ENCODE measurements at regions not wholly inside any gene's neighbourhood (a gene's known extent, or its start where the extent isn't known, plus 50 kb on each side); places are given as distances from the start of the nearest gene placed in this dataset.
A peak's percentile ranks its signal among the peaks of the same experiment; 100 is the strongest.

DNA sequence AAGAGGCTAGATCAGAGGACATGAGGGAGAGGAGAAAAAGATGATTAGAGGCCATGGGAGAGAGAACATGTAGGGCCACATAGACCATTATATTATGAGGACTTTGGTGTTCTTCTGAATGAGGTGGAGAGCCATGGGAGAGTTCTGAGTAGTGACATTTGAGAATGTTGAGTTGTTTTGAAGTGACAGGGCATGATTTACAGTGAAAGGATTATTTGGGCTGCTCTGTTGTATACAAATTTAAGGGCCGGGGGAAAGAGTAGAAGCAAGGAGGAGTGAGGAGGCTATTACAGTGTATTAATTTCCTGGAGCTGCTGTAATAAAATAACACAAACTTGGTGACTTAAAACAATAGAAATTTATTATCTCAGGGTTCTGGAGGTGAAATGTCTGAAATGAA is 102.5 kb upstream of the RGS4 start:
- no peak for DNase-seq (ENCODE audit: low spot score)

DNA sequence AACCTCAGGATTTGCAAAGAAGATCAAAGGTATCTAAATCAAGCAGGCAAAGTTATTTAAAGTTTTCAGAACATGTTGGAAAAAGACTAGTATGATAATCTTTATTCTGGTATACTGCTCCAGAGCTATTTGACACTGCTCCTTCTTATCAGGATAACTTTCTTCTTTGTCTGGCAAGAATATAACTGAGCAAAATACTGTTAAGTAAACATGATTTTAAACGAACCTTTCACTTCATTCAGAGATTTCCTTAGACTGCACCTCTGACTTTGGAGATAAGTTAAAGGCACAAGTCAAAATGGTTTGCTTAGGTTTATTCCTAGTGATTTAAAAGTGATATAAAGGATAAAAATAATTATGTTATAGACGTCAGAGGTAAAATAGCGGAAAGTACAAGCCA is 103.9 kb upstream of the CCDC190 start:
- no peak for DNase-seq (ENCODE audit: low spot score)

DNA sequence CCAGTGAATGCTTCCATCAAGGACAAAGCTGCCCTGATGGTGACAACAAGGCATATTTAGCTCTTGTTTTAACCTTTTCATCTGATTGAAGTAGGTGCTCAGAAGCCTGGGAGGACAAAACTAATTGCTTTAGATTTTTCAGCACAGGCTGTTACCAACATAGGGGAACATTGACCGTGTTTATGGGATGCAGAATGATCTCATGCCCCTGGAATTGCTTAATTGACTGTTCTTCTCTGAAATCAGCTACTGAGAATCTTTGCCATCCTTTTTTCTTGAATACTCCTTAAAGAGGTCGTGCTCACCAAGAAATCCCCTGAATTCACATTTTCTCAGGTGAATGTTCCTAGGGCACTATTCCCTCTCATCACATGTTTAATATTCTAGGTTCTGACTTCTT is 95.9 kb upstream of the CCDC190 start:
- DNase-seq (ENCODE audit: low spot score) = peak; percentile 39

DNA sequence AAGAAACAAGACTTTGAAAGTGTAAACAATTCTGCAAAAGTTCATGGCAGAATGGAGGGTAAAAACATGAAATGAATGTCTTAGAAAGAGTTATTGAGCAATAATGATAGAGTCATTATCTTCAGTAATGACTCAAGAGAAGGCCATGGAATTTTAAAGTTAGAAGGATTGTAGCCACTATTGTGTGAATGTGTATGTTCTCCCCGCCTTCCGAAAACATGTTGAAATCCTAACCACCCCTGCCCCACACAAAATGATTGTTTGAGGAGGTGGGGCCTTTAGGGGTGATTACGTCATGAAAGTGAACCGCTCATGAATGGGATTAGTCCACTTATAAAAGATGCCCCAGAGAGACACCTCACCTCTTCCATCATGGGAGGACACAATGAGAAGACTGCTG is 93.8 kb upstream of the CCDC190 start:
- peak; percentile 16 for DNase-seq (ENCODE audit: low spot score)

DNA sequence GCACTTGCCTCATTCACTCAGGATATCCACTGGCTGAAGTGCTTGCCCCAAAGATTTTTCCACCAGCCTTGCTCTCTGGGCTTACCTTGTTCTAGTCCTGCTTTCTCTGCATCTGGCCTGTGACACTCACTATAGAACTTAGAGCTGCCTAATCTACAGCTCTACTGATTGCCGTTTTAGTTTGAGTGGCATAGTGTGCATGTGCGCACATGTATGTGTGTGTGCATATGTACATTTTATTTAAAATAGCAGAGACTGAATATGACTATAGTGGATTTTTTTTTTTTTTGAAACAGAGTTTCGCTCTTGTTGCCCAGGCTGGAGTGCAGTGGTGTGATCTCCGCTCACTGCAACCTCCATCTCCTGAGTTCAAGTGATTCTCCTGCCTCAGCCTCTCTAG is 92.0 kb upstream of the CCDC190 start:
- DNase-seq (ENCODE audit: low spot score) = no peak

DNA sequence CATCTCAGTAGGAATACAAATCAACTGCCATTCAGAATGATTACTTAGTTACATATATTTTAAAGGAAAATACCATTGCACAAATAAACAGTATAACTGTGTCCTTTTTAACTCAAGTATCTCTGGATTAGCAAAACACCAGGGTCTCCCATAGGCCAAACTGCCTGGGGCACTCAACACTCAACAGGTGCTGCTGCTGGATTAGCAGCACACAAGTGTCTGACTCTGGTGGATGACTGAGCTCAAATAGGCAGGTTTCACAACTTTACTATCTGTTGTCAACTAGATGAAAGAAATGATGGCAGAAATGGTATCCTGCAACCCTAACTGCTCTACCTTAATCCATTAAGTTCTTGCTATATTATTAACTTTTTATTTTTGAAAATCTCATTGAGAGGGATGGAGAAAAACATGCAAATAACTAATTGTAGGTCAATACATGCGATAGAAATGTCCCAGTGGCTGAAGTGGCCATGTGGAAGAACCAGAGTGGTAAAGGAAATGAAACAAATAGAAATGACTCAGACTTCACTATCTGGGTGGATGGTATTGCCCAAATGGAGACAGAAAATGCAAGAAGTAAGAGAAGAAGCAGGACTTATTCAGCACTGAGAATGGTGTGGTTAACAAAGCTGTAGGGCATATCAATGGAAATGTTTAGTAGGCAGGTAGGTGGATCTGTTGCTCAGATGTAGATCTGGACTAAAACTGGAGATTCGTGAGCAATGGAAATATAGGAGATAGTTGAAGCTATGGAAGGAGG is 90.8 kb upstream of the CCDC190 start:
- no peak for DNase-seq (ENCODE audit: low spot score)

GRCh38 chr1:162950187-162950586 is 89.2 kb upstream of the CCDC190 start:
- DNase-seq (ENCODE audit: low spot score) = no peak

DNA sequence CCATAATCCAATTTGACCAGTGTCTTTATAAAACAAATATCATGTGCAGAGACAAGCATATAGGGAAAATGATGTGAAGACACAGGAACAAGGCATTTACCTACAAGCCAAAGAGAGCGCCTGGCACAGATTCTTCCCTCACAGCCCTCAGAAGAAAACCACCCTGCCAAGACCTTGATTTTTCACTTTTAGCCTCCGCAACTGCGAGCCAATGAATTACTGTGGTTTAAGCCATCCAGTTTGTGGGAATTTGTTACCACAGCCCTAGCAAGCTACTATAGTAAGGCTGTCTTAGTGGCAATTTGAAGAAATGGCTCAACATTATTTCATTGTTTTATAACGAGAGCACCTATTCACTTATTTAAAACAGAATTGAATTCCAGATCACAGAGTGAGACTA is 85.7 kb upstream of the CCDC190 start:
- no peak for DNase-seq (ENCODE audit: low spot score)

- DNase-seq (ENCODE audit: low spot score) = no peak
These were observed 84.1 kb upstream of the CCDC190 start for GRCh38 chr1:162944974-162945674.

- DNase-seq (ENCODE audit: low spot score) = no peak
These were observed 82.6 kb upstream of the CCDC190 start for GRCh38 chr1:162943622-162944021.

DNA sequence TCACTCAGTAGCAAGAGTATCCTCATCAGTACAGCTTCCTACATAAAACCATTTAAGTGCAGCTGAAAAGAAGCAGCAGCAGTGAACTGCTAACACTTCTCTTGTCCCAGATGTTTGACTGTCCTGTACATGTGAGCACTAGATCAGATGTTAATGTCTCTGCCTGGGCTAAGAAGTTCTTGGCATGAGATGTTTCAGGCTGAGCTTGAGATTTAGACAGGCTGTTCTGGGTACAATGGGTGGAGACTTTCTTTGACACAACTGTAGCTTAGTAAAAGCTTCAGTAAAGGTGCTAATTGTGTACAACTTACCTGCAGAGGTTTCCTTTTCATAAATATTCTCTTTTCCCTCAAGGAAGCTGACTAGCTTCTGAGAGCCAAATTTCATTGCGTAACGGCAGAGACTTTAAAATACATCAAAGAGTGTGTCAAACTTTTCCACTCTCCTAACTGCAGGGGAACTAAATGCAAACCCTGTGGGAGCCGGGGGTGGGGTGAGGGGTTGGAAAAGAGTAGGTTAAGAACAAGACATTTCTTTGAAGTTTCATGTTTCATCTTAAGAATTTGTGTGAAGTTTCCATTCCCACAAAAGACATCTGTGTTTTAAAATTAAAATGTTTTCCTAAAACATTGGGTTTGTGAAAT is 82.1 kb upstream of the CCDC190 start:
- DNase-seq (ENCODE audit: low spot score) = peak; percentile 16

DNA sequence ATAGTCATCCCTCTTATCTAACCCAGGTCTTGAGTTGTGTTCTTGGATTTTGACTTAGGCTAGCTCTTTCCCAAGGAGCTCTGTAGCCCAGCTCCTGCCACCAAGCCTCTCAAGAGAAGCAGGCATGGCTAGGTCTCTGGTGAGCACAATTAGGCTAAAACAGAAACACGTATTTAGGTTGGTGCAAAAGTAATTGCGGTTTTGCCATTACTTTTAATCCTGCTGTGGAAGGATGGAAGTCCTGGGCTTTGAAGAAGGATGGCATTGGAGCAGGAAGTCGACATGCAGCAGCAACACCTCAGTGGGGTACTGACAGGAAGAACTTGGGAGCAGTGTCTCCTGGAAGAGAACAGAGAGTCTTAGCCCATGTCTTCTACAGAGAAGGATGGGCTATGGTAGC is 80.0 kb upstream of the CCDC190 start:
- no peak for DNase-seq (ENCODE audit: low spot score)

DNA sequence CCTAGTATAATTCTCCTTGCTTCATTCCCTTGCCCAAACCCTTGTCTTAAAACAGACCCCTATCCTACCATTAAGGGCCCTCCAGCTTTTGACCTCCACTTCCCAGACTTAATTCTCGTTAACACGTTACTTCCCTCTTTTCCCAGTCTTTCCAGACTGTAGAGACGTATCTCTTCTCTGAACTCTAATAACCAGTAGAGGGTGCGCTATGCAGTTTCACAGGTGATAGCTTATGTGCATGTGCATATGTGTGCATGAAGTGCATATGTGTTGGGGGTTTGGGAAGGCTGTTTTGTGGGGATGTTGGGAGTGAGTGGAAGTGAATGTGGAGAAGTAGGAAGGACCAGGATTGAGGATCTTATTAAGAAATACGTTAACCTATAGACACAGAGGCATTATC is 78.1 kb upstream of the CCDC190 start:
- DNase-seq (ENCODE audit: low spot score) = no peak

DNA sequence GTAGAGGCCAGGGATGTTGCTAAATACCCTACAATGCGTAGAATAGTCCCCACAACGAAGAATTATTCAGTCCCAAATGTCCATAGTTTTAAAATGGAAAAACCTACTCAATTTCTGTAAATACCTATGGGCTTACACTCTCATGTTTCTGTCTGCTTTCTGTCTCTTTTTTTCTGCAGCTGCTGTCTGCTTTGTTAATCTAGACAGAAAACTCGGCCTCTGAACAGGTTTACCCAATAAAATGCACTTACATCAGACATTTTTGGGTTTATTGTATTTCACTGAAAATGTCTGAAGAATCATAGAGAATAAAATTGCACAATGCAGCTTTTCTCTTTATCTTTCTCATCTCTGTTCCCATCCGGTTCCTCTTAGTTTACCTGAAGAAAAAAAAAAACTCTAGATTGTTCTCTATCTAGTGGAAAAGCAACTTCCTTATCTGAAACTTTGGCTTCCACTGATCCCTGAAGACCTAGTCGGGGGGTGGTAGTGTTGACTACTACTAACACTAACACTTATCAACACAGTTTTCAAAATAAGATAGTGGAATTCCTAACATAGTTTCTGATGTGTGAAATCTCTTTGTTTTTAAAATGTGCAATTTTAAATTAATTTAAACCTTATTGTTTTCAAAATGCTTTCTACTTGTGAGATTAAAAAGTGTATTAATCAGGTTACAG is 76.9 kb upstream of the CCDC190 start:
- no peak for DNase-seq (ENCODE audit: low spot score)

- DNase-seq (ENCODE audit: low spot score) = no peak
These were observed 70.1 kb upstream of the CCDC190 start for GRCh38 chr1:162930976-162931560.

DNA sequence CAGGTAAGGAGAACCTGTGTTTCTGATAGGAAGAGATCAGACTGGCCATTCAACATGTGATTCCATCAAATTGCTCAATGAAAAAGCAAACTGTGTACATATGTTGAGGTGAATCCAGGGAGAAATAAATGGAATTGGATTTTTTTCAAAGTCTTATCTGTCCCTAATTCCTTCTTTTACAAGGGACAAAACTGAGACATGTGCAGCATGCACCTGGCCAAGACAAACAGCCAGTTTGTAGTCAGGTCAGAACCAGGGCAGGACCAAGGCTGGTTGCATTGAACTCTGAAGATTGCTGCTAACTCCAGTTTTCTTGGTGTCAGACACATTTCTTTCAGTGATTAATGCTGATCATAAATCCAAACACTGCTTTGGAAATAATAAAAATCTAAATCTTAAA is 69.6 kb upstream of the CCDC190 start:
- DNase-seq (ENCODE audit: low spot score) = no peak

DNA sequence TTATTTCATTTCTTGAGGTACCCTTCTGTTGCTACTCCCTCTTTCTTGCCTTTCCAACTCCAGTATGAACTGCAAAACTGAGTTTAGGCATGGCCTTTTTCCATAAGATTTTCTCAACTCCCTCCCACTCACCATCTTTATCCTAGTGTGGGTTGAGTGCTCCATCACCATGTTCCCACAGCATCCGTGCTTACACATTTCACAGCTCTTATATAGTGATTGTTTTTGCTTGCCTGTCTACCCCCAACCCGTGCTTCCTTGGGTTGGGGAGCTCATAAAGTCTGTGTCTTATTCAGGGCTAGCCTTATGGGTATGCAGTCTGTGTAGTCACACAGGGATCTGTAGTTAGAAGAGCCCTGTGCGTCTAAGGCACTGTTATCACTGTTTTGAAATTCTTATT is 68.2 kb upstream of the CCDC190 start:
- DNase-seq (ENCODE audit: low spot score) = no peak

DNA sequence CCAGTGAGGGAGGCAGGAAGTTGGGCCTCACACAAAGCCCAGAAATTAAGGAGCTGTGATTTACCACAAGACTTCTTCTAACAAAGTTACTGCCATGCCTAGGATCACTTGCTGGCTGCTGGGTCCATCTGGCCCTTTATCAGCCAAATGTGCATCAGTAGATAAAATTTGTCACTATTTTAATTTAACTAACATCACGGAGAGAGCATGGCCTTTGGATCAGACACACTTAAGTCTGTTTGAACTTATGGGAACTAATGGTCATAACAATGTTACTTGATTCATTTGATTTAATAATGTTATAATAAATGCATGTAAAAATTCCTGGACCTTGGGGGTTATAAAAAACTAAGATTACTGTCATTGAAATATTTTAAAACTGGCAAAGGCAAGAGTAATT is 67.2 kb upstream of the CCDC190 start:
- no peak for DNase-seq (ENCODE audit: low spot score)

DNA sequence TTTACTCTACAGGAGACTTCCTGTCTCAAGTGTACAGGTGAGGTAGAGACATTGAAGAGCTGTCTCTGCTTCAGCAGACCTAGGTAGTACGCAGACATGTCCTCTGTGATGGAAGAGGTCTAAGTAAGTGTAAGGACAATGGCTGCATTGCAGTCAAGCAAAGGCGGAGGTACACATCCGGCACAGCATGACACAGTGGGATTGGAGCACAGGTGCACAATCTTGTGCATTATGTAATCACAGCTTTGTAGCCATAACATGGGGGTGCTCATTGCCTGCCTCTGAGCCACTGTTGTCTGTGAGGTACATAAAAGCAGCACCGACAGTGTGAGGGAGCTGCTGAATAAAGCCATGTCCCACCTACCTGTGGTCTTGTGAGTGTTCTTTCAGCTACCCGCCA is 66.4 kb upstream of the CCDC190 start:
- DNase-seq (ENCODE audit: low spot score) = no peak

DNA sequence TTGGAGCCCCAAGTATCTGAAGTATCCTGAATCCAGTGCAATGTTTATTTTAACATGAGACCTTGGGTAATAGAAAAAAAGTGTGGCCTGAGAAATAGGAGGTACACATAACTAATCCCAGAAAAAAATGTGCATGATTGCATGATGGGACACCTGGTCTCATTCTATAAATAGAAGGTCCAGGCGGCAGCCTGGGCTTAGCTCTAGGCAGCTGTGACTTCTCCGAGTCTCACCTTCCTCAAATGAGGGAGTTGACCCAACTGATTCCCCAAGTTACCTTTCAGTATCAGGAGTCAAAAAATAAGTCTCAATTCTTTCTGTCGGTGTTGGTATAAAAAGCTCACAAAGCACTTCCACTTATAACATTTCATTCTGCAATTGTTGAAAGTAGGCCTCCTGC is 65.9 kb upstream of the CCDC190 start:
- no peak for DNase-seq (ENCODE audit: low spot score)

GRCh38 chr1:162924179-162924578 is 63.2 kb upstream of the CCDC190 start:
- no peak for DNase-seq (ENCODE audit: low spot score)

DNA sequence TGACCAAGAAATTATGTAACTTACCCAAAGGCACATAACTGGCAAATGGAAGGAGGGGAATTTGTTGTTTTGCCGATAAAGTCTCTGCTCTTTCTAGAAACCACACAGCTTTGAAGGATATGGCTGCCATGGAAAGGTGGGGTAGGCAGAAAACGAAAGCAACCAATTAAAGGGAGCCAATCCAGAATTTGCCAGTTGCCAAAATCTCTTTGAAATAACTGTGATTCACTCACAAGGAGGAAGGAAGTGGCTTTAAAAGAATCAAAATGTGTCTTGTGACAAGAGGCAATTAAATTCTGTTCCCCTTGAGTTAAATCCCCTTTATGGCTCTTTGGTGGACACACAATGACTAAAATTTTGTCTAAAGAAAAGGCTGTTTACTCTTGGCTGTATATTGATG is 61.2 kb upstream of the CCDC190 start:
- peak; percentile 37 for DNase-seq (ENCODE audit: low spot score)

Data from AG20443 (cell line).